ENCODE measurements at regions not wholly inside any gene's neighbourhood (a gene's known extent, or its start where the extent isn't known, plus 50 kb on each side); places are given as distances from the start of the nearest gene placed in this dataset.
"Not testable (repeated sequence)": the region's sequence is repeated elsewhere in the genome, so short reads cannot be mapped to it uniquely, and the experiment has no call there.

DNA sequence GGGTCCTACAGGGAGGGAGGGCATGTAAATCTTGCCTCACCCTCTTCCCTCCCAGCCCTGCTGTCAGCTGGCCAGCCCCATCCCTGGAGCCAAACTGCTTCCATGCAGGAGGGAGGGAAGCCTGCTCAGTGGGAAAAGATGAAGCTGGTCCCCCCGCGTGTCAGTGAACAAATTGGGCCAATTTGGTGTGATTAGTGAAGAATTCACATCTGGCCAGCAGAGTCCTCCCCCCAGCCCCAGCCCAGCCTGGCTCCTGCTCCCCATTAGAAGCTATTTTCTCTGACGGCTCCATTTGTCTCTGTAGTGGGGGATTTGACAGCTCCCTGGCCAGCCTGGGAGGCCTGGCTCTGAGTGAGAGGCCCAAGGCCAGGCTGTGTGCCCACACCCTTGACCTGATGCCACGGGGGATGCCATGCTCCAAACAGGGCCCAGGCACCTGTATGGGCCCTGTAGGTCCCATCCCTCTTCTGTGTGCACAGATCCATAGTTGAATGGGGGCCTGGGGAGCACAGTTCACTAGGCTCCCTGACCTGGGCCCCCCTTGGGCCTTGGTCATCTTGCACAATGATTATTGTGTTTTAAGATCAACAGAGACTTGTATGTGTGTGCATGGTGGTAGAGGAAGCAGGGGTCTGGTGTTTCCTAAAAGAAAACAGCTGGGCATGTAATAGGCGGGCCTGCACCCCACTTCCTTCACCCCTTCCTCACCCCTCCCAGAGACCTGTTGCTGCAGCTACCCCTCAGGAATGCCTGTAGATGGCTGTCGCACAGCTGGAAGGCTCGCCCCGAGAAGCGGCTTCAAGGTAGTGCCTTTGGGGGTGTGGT, 50.7 kb upstream of the TAC4 start:
- Mint-ChIP-seq H3K27ac (no peak overlapping the region), H3K9me3 (no peaks in the 10 kb centered on the region)
- peak in 1 of 2 donors; percentile 13 for ATAC-seq

GRCh38 chr17:49899191-49899485, 51.3 kb upstream of the TAC4 start:
- Mint-ChIP-seq H3K27ac (no peak overlapping the region), H3K36me3 (no peaks in the 10 kb centered on the region), H3K9me3 (no peaks in the 10 kb centered on the region)
- ATAC-seq (peak in 1 of 2 donors; percentile 35), DNase-seq (ENCODE audit: low spot score in 2 of 2) (no peak)

More for the DNA sequence above, 50.7 kb upstream of the TAC4 start:
- H3K36me3 Mint-ChIP-seq: no peaks in the 10 kb centered on the region
- DNase-seq (ENCODE audit: low spot score in 2 of 2): no peak

DNA sequence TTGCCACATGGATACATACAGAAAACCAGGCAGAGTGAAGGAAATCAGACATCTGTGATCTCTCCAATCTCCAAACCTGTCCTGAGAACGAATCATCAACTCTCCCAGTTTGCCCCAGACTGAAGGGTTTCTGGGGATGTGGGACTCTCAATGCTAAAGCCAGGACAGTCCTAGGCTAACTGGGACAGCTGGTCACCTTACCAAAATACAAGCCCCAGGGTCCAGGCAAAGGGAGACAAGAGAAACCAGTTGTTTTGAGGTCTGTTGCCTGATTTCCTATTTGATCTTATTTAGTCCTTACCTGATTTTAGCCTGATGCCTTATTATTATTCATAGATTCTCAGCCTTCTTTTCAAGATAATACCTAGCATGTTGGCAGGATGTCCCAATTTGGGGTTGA, 51.7 kb upstream of the TAC4 start:
- DNase-seq (ENCODE audit: low spot score in 2 of 2) (no peak), ATAC-seq (no peak)
- H3K27ac Mint-ChIP-seq: no peak overlapping the region
- H3K9me3 Mint-ChIP-seq: no peaks in the 10 kb centered on the region
- no peaks in the 10 kb centered on the region for H3K36me3 Mint-ChIP-seq

- H3K9me3 Mint-ChIP-seq; H3K27ac Mint-ChIP-seq; H3K36me3 Mint-ChIP-seq; ATAC-seq; DNase-seq (ENCODE audit: low spot score in 2 of 2): not testable (repeated sequence)
These were observed 52.9 kb upstream of the TAC4 start for GRCh38 chr17:49900801-49901200.

- DNase-seq (ENCODE audit: low spot score in 2 of 2) (no peak), ATAC-seq (peak in 1 of 2 donors; percentile 16)
- Mint-ChIP-seq H3K27ac (no peak overlapping the region), H3K36me3 (no peaks in the 10 kb centered on the region), H3K9me3 (no peaks in the 10 kb centered on the region)
These were observed 53.8 kb upstream of the TAC4 start for GRCh38 chr17:49901460-49902331.

DNA sequence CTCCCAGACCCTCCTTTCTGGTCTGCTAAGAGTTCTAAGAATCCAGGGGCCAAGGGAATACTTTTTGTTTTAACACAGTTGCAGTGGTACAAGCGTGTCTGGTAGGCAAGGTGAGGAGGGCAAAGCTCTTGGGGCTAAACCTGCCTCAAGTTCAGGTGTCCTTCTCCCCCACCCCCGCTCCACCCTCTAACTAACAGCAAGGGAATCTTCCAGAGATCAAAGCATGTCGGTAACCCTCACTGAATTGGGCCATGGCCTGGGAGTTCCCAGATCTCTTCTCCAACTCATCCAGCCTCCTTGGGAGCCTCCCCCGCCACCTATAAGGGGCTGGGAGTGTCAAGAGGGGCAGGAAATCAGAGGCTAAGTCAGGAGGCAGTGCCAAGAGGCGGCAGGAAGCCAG, 55.7 kb upstream of the TAC4 start:
- H3K27ac Mint-ChIP-seq: no peak overlapping the region
- H3K36me3 Mint-ChIP-seq: no peaks in the 10 kb centered on the region
- DNase-seq (ENCODE audit: low spot score in 2 of 2): no peak
- H3K9me3 Mint-ChIP-seq: no peaks in the 10 kb centered on the region
- ATAC-seq: no peak

GRCh38 chr17:49904893-49905292, 57.0 kb upstream of the TAC4 start:
- Mint-ChIP-seq H3K27ac (no peak overlapping the region), H3K36me3 (no peaks in the 10 kb centered on the region)

GRCh38 chr17:49906531-49907136, 58.8 kb upstream of the TAC4 start:
- no peaks in the 10 kb centered on the region for H3K9me3 Mint-ChIP-seq
- H3K27ac Mint-ChIP-seq: no peak overlapping the region
- DNase-seq (ENCODE audit: low spot score in 2 of 2): no peak
- no peaks in the 10 kb centered on the region for H3K36me3 Mint-ChIP-seq
- ATAC-seq: no peak

More at GRCh38 chr17:49904893-49905292, 57.0 kb upstream of the TAC4 start:
- DNase-seq (ENCODE audit: low spot score in 2 of 2): no peak
- no peaks in the 10 kb centered on the region for H3K9me3 Mint-ChIP-seq
- ATAC-seq: no peak

DNA sequence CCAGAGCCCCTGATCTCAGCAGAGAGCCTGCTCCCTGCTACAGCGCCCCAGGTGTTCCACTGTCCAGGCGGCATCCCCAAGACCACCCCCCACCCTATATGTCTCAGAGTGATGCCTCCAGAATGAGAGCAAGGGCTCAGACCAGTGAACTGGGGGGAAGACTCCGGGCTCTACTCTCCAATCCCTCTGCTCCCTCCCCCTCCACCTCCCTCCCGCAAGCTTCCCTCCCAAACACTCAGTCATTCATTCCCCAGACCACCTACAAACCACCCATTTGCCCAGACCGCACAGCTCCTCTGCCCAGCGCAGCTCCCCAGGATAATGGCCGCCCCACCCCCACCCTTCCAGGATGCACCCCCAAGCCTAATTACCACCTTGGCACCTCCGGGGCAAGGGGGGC, 59.4 kb upstream of the TAC4 start:
- ATAC-seq: no peak
- no peak overlapping the region for H3K27ac Mint-ChIP-seq
- no peaks in the 10 kb centered on the region for H3K36me3 Mint-ChIP-seq
- DNase-seq (ENCODE audit: low spot score in 2 of 2): no peak
- no peaks in the 10 kb centered on the region for H3K9me3 Mint-ChIP-seq

DNA sequence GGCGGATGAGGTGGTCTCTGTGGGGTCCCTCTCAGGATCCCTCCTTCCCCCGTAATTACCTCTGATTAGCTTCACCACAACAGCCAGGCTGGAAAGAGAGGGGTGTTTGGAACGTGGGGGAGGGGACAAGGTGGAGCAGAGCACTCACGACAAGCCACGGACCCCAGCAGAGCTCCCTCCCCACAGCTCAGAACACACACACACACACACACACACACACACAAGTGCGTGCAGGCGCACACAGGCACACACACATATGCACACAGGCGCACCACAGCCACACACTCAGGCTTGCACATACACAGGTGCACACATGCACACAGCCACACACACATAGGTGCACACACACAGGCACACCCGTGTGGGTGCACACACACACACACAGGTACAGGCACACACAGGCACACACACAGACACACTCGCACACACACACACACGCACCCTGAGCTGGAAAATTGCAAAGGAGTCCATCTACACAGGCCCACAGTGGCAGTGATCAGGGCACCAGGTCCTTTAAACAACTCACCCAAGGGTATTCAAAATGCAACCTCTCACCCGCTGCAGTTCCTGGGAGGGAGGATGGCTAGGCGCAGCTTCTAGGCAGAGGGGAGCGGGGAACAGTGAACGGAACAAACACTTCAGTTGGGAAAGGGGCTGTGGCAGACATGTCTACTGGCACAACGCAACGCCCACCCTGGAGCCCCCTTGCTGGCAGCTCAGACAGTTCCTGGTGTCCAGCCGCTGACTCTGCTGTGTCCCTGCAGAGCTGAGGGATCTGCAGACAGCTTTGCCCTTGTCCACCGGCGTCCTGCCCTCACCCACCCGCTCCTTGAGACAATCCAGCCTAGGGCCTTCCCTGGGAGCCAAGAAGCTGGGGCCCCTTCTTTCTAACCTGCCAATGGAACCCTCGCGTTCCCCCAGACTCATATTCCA, 59.9 kb upstream of the DLX4 start:
- DNase-seq (ENCODE audit: low spot score in 2 of 2) (no peak), ATAC-seq (no peak)
- Mint-ChIP-seq H3K9me3 (no peaks in the 10 kb centered on the region), H3K36me3 (no peaks in the 10 kb centered on the region), H3K27ac (no peak overlapping the region)

DNA sequence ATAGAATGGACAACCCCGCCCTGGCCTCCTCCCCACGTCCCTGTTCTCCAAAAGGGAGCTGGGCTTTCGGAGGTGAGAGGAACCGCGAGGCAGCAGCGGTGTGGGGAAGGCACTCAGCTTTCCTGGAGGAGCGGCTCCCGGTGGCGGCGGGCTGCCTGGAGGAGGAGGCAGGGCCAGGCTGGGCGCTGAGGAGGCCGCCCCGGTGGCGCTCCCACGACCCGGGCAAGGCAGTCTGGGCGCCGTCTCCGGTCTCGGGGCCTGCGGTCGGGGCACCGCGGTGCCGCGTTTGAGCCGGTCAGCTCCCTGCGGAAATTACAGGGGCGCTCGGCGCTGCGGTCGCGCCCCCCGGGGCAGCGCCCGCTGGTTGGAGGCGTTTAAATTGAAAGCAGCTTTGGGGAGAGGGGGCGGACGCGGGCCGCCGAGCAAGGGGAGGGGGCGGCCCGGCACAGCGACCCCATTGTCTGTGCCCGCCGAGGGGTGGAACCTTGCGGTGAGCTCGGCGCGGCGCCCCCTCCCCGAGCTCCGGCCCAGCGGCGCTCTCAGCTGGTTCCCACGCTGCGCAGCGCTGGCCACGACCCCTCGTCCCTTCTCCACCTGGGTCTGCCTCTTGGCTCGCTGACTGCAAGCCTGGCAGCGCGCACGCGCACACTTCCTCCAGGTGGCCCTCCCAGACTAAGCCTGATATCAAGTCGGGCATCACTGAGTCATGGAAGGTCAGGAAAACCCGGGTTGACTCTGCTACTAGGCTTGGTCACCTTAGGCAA, 58.7 kb upstream of the DLX4 start:
- no peaks in the 10 kb centered on the region for H3K9me3 Mint-ChIP-seq
- no peaks in the 10 kb centered on the region for H3K36me3 Mint-ChIP-seq
- ATAC-seq (peak; percentile 46 to 79), DNase-seq (ENCODE audit: low spot score in 2 of 2) (no peak)
- H3K27ac Mint-ChIP-seq: no peak overlapping the region

DNA sequence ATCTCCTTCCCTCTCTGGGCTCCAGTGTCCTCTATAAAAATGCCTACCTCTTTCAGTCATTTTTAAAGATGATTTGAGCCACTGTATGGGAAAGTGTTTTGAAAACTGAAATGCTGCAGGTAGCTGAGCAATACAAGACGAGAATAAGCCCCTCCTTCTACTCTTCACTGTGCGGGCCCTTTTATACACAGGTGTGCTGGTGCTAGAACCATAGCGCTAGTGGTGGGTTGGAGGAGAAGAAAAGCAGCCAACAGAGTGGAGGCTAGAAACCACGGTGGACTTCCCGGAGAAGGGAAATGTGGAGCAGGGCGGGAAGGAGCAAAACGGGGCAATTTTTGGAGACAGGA, 58.2 kb upstream of the DLX4 start:
- ATAC-seq: no peak
- no peaks in the 10 kb centered on the region for H3K9me3 Mint-ChIP-seq
- DNase-seq (ENCODE audit: low spot score in 2 of 2): no peak
- no peaks in the 10 kb centered on the region for H3K36me3 Mint-ChIP-seq
- H3K27ac Mint-ChIP-seq: no peak overlapping the region

DNA sequence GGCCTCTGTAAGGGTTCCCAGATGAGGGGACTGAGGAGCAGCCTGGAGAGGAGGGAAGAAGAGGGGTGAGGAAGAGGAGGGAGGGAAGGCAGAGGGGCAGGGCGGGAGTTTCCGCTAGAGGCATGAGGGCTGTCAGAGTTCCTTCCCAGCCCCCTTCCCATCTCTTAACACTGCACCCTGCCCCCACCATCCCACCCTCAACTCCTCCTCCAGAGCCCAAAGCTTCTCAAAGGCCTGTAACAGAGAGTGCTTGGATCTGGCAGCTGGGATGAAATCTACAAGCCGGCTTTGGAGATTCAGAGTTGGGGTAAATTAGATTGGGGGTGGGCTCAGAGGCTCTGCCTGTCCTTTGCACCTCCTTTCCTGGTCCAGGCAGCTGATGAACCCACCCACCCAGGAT, 57.3 kb upstream of the DLX4 start:
- no peaks in the 10 kb centered on the region for H3K9me3 Mint-ChIP-seq
- no peak for DNase-seq (ENCODE audit: low spot score in 2 of 2)
- ATAC-seq: no peak
- no peak overlapping the region for H3K27ac Mint-ChIP-seq
- H3K36me3 Mint-ChIP-seq: no peaks in the 10 kb centered on the region

- Mint-ChIP-seq H3K36me3 (no peaks in the 10 kb centered on the region), H3K9me3 (no peaks in the 10 kb centered on the region)
- no peak for ATAC-seq
These were observed 55.5 kb upstream of the DLX4 start for GRCh38 chr17:49913226-49914095.

GRCh38 chr17:49914096-49914490, 54.9 kb upstream of the DLX4 start:
- no peak for DNase-seq (ENCODE audit: low spot score in 2 of 2)
- H3K27ac Mint-ChIP-seq: no peak overlapping the region
- no peaks in the 10 kb centered on the region for H3K36me3 Mint-ChIP-seq
- ATAC-seq: no peak
- H3K9me3 Mint-ChIP-seq: no peaks in the 10 kb centered on the region

More at GRCh38 chr17:49913226-49914095, 55.5 kb upstream of the DLX4 start:
- H3K27ac Mint-ChIP-seq: no peak overlapping the region
- DNase-seq (ENCODE audit: low spot score in 2 of 2): no peak
